HuH-7.5 (cell line): ENCODE measurements at regions not wholly inside any gene's neighbourhood (a gene's known extent, or its start where the extent isn't known, plus 50 kb on each side); places are given as distances from the start of the nearest gene placed in this dataset.

ENCODE experiments used
- DNase-seq: peaks from one replicate; pipeline ENCODE4 v3.0.0; 2011; ENCODE audit warnings: low spot score

DNA sequence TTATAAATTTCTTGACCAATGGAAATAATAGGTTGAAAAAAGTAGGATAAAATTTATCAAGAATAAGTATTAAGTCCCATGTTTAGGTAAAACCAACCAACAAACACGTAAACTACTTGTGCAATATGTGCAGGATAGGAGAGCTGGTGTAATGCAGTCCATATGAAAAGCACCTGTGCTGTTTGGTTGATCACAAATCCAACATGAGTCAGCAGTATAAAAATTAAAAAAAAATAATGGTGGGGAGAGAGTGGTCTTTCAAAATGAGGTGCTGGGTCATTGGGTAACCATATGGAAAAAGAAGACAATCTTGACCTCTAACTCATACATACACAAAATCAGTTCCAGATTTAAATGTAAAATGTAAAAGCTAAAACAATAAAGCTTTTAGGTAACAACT is 181.8 kb downstream of the HS3ST3B1 start:
- no peak for DNase-seq

DNA sequence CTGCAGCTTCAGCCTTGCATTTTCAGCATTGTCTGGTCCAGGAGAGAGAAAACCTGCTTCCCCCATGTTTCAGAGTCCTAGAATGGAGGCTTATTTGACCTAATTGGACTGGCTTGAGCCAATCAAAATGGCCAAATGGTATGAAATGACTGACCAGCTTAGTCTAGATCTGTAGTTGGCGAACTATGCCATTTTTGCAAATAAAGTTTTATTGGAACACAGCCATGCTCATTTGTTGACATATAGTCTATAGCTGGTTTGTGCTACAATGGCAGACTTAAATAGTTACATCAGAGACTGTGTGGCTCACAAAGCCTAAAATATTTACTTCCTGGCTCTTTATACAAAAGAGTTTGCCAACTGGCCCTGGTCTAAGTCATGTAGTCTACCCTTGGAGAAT is 180.8 kb downstream of the HS3ST3B1 start:
- DNase-seq = no peak

DNA sequence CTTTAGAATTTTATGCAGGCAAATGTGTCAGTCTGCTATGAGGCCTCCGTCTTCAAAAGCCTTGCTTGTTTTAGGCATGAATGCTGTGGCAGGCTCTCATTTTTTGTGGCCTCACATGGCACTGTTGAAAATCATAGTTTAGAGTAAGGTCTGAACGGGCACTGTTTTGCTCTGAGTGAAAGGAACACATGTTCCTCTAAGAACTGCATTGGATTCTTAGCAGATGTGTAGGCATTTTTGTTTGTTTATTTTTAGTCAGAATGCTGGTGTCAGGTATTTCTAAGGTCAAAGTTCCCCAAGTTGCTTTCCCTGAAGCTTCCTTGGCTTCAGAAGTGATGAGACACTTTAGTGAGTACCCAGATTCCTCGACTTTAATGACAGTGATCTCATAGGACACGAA is 173.7 kb downstream of the HS3ST3B1 start:
- DNase-seq = no peak

DNA sequence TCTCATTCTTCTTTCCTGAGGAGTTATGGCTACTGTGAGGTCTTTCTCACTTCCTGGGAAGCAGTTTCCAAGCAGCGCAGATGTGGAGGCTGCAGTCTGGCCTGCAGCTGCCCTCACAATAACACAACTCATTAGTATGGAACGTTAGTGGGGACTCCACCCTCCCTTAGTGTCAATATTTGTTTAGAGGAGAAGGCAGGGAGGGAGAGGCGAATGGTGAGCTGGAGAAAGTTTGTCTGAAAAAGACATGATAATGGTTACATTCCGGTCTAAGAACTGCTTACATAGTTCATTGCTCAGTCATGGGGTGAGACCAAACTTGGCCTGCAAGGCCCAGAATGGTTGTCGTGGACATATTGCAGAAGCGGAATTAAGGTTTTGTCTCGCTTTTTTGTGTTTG is 170.2 kb downstream of the HS3ST3B1 start:
- peak; percentile 17 for DNase-seq

DNA sequence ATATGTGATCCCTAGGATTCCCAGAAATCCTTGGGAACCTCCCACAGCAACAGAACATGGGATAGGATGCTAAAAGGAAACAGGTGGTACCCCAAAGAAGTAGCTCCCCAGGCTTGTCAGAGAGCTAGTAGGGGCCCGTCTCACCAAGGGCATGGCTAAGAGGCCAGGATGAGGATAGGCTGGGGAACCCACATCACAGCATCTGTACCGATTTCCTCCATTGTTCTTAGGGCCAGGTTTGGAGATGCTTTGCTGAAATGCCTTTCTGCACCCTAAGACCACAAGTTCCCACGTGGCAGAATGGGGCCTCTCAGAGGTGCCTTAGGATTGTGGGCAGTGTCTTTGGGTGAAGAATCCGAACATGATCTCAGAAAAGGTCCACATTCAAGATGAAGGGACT is 169.5 kb downstream of the HS3ST3B1 start:
- DNase-seq = no peak

DNA sequence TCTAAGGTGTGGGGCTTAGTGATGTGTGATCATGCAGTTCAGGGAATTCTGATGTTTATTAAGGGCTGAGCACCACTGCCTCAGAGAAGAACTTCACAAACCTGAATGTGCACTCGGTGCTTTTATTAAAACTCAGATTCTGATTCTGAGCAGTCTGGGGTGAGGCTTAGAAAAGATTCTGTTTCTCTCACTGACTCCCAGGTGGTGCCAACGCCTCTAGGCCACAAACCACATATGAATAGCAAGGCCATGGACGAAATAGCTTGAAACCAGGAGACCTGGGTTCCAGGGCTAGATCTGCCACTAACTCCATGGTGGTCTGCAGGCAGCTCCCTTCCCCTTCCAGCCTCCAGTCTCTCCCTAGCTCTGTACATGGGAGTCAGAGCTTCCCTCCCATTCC is 169.1 kb downstream of the HS3ST3B1 start:
- no peak for DNase-seq

DNA sequence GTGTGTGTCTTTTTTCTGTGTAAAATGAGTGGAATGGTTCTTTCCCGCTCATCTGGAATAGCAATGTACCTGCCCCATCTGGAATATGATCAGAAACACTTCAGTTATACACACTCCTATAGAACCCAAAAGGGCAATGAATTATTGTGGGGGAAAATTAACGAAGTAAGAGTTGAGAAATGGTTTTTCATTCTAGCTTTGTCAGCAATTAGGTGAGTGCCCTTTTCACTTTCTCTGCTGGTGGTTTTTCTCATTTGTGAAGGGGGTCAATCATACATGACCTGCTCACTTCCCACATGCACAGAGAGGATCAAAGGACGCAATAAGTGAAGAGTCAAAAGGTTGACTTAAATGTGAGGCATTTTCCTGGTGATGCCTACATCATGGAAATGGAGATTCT is 168.0 kb downstream of the HS3ST3B1 start:
- DNase-seq = no peak

DNA sequence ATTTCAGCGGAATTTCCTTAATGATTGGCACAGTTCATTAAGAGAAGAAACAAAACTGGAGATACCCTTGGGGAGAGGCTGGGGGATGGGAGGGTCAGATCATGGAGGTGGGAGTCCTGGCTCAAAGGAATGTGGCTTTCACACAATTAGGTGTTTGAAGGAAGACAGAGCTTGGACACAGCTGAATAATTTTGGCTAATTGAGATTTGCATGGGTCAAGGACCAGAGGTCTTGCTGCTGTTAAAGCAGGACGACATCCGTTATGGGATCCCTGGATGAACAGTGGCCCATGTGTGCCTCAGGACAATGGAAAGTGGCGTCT is 160.3 kb downstream of the HS3ST3B1 start:
- DNase-seq = no peak

DNA sequence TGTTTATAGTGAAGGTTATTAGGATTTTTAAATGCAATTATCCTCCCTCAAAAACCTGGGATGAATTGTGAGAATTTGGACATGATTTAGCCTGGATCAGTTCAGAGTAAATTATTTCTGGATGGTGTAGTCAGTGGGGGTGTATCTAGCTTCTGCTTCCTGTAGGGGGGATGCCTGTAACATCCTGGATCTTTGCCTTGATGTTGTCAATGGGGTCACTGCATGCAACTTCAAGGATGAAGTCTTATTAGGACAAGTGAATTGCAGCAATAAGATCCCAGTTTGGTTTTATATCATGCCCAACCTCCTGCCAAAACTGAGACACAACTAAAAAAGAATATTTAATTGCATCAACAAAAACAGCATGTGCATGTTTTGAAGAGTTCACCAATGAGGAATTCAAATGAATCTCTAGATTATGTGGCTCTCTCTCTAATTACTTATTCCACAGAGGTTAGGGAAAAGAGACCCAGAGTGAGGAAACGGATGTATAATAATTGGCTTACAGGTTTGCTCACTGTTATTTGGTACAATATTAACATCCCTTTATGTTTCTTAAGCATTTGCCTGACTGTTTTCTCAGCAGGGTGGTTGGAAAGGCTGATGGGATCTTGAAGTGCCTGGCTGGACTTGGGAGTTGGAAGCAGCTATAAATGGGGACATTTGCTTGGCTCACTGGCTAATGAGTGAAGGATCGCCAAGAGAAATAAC is 159.8 kb downstream of the HS3ST3B1 start:
- no peak for DNase-seq

DNA sequence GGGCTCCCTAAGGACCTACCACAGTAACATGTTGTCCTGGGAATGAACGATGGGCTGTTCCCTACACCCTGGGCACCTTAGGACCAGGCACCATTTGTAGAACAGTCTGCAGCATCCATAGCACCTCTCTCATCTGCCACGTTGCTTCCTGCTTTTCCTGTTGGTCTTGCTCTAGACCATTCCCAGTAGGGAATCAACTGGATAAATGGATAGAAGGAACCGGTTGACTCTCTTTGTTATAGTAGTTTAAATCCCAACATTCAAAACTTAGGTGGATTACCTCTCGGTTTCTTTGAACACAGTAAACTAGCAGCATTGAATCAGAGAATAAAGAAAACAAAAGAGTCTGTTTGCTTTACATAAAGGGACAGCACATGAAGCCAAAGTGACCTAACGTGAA is 159.1 kb downstream of the HS3ST3B1 start:
- no peak for DNase-seq

DNA sequence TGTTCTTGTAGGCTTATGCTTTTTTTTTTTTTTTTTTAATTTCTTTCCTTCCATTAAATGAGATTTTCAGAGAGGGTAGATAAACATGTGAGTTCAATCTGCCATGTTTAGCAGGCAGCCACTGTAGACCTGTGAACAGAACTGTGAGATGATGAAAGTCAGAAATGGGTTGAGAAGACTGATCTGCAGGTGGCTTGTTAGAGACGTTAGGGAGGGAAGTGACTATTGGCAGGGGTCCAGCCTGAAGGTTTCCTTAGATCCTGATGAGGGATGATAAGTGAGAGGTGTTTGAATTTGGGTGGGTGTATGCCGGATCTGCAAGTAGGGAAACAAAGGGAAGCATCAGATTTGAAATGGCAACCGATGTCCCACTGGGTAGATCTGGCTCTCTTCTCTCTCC is 157.8 kb downstream of the HS3ST3B1 start:
- DNase-seq = no peak

DNA sequence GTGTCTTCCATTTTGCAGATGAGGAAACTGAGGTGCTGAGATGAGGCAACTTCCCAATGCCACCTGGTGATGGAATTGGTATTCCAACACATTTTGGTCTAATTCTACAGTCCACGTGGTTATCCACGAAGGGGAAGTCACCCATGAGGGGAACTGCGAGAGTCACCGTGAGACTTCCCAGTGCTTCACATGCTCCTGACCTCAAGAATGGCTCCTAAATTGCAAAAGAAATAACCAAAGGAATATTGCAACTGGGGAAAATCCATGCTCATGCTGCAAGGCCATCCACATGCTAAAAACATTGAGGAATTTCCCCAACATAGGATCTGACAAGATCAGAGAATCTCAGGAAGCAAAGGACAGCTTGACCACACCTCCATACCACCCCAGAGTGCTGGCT is 153.9 kb downstream of the HS3ST3B1 start:
- DNase-seq = no peak

DNA sequence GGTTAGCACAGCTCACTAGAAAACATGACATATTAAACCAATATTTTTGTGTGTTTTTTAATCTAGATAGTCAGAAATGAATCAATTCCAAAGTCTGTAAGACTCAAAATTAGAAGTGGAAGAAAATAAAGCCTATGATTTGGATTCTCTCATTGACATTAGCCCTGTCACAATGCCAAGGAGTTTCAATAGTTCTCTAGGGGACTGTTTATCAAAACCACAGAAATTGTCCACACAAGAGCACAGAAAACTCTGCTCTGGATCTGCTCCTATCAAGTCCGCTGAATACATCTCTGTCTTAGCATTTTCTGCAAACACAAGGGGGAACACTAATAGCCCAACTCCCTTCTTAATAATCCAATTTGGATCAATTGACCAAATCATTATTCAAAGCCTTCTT is 152.0 kb downstream of the HS3ST3B1 start:
- no peak for DNase-seq

DNA sequence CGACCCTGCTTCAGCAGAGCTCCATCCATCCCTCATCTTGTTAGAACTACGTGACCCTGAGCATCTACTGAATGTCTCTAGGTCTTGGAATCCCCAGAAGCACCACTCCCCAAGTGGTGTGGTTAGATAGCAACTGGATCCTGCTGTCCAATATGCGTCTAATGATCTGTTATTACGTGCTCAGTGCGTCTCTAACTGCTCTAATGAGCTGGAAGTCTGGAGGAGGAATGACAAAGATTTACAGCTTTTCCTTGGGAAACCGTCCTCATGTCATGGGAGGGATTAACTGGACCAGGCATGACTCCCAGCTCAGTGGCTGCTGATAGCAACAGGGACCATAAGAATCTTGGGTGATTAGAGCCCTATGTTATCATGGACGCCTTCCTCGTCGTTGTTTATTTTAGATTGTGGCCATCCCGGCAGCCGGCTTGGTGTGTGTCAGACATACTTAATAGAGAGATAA is 150.9 kb downstream of the HS3ST3B1 start:
- no peak for DNase-seq

DNA sequence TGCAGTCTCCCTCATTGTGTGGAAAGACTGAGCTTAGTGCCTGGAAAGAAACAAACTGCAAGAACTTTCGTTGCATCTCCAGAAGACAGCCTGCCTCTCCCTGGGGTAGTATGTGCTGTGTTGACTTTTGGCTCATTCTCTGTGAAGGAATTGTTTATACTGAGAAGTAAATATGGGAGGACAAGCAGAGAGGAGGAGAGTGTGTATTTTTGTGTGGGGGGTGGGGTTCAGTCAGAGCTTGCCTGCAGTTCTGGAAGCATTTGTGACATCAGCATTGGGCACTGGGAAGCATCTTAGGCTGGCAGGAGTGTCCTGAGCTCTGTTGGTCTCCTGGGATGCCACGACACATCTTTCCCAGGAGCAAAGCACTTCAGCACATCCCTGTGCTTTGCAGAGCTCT is 147.9 kb downstream of the HS3ST3B1 start:
- no peak for DNase-seq

DNA sequence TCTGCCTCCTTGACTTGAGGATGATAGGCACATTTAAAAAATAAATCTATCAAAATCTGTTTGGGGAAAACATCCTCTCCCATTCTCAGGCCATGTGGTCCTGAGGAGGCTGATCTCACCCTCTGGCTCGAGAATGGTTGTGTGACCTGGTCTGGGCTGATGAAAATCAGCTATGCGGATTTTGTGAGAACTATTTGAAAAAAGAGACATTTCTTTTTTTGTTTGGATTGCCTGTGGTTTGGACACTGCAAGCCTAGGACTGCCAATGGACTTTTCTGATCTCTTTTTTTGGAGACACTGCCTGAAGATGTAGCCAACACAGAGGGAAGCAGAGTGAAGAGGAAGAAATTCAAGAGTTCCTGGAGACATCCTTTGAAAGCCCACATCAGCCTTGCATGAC is 145.9 kb downstream of the HS3ST3B1 start:
- no peak for DNase-seq

DNA sequence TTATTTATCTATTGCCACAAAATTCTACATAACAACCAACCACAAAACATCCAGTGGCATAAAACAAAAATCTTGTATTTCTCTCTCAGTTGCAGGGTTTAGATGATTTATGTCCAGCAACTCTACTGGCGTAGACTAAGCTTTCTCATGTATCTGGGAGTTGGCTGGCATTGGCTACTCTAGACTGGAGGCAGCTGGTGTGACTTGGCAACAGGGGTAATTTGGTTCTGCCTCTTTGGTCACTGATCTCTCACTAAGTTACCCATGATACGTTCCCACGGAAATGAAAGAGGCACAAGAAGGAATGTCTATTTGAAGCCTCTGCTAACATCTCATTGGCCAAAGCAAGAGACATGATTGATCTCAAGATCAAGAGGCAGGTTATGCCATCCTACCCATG is 144.0 kb downstream of the HS3ST3B1 start:
- DNase-seq = no peak

DNA sequence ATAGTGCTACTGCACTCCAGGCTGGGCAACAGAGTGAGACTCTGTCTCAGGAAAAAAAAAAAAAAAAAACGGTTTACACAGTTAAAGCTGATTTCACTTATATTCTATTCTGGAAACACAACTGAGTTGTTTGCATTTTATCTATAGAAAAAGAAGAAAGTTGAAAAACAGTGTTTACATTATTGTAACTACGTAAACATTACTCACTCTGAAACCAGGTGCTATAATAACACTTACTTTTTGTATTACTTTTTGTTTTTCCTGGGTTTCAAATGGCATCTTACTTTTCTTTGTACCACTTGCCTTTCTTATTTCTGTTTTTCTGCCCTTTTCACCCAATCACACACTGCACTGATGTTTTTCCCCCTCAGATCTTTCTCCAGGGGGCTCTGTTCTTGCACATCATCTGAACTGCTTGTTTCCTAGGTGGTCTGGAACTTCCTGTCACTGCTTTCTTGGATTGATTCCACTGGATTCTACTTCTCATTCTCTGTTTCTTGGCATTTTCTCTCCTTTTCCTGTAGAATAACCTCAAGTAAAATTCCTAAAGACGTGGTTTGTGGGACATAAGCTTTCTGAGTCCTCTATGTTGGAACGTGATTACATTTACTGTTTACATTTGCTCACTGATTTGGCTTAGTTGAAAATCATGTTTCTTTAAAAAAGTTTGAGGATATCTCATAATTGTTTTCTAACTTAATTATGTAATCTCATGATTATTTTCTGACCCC is 142.1 kb downstream of the HS3ST3B1 start:
- DNase-seq = no peak

DNA sequence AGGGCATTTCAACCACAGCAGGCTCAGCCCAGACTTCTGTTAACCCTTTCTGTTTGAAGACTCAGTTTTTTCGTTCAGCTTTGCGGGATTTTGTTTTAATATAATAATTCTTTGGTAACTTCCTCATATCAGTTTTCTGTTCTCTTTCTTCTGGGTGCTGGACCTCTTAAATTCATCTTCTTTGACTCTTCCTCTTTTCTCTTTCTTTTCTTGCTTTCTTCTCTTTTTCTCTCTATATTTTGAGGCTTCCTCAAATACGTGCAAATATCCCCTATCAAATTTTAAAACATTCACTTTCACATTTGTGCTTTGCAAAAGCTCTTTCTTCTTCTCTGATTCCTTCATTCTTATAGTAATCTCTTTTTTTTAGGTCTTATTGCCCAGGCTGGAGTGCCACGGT is 136.3 kb downstream of the HS3ST3B1 start:
- DNase-seq = no peak

DNA sequence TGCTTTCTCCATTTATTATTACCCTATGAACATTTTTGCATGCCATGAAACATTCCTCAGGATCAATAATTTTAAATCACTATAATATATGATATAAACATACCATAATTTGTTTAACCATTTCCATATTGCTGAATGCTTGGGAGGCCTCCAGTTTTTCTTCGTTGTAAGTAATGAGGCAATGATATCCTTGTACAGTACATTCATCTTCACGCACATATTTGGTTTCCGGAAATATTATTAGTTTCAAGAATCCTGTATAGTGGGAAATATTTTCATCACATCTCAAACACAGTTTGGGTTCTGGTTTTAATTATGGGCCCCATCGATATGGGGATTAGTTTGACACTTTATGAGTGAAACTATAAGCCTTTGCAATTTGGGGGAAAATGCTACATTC is 135.4 kb downstream of the HS3ST3B1 start:
- no peak for DNase-seq

DNA sequence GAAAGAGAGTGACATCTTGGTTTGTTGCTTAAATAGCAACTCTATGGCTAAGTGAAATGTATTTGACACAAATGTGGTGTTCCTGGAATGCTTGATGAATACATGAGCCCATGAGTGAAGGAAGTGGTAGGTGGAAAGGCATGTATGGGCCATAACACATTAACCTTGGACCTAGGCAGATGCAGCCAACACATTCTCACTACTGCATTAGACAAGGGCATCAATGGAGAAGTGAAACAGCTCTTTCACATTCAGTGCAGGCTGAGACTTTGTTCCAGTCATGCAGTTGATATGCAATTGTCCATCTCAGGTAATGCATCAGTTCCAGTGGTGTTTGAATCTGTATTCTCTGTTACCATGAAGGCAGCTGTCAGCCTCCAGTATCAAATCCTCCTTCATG is 133.6 kb downstream of the HS3ST3B1 start:
- DNase-seq = no peak

DNA sequence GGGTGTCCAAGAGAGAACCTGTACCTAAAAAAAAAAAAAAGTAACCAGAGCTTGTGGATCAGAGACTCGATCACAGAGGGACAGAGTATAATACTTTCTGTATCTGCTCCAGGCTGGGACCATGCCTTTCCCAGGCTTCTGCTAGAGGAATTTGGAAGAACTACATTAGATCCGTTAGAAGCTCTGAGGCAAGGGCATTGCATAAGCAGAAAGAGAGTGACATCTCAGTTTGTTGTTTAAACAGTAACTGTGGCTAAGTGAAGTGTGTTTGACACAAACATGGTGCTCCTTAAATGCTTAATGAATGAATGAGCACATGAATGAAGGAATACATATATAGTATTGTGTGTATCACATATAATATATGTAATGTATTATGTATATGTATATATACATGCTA is 131.2 kb downstream of the HS3ST3B1 start:
- no peak for DNase-seq

DNA sequence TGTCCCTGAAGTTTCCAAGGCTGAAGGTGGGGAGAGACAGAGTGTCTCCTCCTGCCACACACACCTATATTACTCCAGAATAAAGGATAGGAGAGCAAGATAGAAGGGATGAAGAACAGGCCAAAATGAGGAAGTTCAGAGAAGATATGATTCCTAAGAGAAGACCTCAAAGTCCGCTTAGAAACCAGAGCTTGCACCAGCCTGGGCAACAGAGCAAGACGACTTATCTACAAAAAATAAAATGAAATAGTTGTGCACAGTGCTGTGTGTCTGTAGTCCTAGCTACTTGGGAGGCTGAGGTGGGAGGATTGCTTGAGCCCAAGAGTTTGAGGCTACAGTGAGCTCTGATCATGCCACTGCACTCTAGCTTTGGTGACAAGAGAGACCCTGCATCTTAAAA is 128.2 kb downstream of the HS3ST3B1 start:
- no peak for DNase-seq

DNA sequence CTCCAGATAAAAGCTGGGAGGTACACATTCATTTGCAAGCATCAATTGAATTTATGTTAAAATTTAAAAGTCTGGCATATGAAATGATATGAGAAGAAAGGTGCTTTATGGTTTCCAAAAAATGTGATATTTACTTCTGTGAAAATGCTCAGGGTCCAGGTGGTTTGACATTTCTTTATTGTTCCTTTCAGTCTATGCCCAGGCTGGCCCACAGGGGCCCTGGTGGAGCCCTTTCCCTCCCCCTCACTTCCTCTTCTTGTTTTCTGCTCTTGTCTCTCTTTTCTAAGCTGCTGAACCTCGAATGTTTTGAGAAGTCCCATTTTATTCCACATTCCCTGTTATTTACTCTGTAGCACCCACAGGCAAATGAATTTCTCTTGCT is 127.8 kb downstream of the HS3ST3B1 start:
- DNase-seq = no peak
